ENCODE measurements at regions not wholly inside any gene's neighbourhood (a gene's known extent, or its start where the extent isn't known, plus 50 kb on each side); places are given as distances from the start of the nearest gene placed in this dataset.

- DNase-seq: no peak
Observed at GRCh38 chr2:65486802-65487201, 54.4 kb upstream of the SPRED2 start.

DNA sequence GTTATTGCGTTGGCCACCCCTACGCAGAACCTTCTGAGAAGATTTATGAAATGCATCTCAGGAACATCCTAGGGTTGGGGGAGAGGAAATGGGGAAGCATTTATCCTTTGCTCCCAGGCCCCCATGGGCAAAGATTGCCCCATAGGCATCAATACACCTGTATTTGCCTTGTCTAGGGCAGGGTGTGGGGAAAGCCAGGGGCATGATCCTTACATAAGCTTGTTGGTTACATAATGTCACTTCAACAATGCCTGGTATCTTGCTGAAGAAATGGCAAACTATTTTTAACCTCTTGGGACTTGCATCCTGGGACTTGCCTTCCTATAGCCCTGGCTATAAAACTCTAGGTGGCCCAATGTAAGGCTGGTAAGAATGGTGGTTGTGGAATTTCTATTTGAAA lies 53.9 kb upstream of the SPRED2 start:
- DNase-seq: no peak

DNA sequence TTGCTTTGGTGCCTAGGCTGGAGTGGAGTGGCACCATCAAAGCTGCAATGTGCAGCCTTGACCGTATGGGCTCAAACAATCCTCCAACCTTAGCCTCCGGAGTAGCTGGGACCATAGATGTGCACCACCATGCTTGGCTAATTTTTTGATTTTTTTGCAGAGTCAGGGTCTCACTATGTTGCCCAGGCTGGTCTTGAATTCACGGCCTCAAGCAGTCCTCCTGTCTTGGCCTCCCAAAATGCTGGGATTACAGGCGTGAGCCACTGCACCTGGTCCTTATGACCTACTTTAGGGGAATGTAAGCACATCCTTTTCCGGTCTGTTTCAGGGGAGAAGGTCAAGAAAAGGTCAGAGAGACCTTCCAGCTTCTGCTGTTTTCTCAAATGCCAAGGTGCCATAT lies 53.4 kb upstream of the SPRED2 start:
- DNase-seq: no peak

- DNase-seq: peak in 1 of 4 experiments; percentile 22
Observed at GRCh38 chr2:65483763-65484162, 51.4 kb upstream of the SPRED2 start.

DNA sequence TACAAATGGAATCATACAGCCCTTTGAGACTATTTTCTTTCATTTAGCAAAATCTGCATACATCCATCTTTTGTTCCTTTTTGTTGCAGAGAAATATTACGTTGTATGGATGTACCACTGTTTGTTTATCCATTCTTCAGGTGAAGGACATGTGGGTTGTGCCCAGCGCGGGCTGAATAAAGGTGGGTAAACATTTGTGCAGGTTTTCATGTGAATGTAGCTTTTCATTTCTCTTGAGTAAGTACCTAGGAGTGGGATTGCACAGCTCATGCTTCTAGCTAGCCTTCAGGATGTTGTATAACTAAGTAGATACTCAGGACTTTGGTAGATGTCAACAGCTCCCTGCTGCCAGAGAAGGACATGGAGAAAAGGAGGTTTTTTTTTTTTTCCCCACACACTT lies 50.6 kb upstream of the SPRED2 start:
- DNase-seq: no peak

Measured in suppressor macrophage (primary cell).